B cell (primary cell): ENCODE measurements at regions not wholly inside any gene's neighbourhood (a gene's known extent, or its start where the extent isn't known, plus 50 kb on each side); places are given as distances from the start of the nearest gene placed in this dataset.

ENCODE experiments used
- CTCF ChIP-seq: fragments of 200-600 bp; IDR thresholded peaks from one replicate; pipeline ENCODE4 v1.8.0; 2022; ENCODE audit warnings: antibody characterized with exemption, mild to moderate bottlenecking
- EZH2 ChIP-seq: IDR thresholded peaks from 2 replicates; pipeline ENCODE4 v1.6.1; 2012; ENCODE audit warnings: borderline replicate concordance, low read depth, mild to moderate bottlenecking, moderate library complexity, low read length; ENCODE audit not compliant: insufficient read depth, poor library complexity, severe bottlenecking

DNA sequence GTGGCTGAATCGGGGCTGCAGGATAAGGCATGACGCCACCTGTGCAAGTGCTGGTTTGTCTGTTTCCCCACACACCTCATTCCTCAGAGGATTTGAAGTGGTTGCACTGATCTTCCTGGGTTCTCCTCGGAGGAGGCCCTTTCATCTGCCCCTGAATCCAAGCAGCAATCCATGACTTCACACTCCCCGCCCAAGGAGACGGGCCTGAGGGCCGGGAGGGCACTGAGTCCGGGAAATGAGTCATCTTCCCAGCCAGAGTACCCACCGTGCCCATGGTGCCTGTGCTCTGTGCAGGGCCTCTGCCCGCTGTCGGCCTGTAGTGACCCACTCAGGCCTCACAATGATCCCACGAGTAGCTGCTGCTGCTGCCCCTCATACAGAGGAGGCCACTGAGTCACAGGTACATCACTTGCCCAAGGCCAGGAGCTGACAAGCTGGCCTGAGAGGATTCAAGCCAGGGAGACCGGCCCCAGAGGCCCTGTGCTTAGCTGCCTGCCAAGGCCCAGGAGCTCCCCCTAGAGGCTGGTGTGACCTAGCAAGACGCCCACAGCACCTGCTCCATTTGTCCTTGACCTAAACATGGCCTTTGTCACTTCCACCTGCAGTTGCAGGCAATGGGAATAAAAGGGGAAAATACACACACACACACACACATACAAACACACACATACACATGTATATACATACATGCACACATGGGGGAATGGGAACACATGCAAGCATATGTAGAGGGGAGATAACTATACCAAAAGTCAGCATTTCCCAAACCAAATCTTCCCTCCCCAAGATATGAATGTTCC, 240.0 kb downstream of the C16orf95 start:
- TF ChIP-seq CTCF (peak; percentile 61), EZH2 (no peak)
